ENCODE measurements at regions not wholly inside any gene's neighbourhood (a gene's known extent, or its start where the extent isn't known, plus 50 kb on each side); places are given as distances from the start of the nearest gene placed in this dataset.
A peak's percentile ranks its signal among the peaks of the same experiment; 100 is the strongest.
"Not testable (repeated sequence)": the region's sequence is repeated elsewhere in the genome, so short reads cannot be mapped to it uniquely, and the experiment has no call there.

GRCh38 chr12:126976579-126976978 is 1290.4 kb upstream of the TMEM132C start:
- in situ Hi-C loops (cut with HindIII; ENCODE audit: low pct_unique_long_range_greater_than_20kb, low sequenced_read_pairs) = no loop called here
- no peak for DNase-seq (ENCODE audit: low read depth, low spot score)

- DNase-seq (ENCODE audit: low read depth, low spot score); in situ Hi-C loops (cut with HindIII; ENCODE audit: low pct_unique_long_range_greater_than_20kb, low sequenced_read_pairs): not testable (repeated sequence)
Measured at GRCh38 chr12:126979564-126979963, 1287.4 kb upstream of the TMEM132C start.

- in situ Hi-C loops (cut with HindIII; ENCODE audit: low pct_unique_long_range_greater_than_20kb, low sequenced_read_pairs) = no loop called here
- DNase-seq (ENCODE audit: low read depth, low spot score) = no peak
Measured at GRCh38 chr12:126982707-126983106, 1284.3 kb upstream of the TMEM132C start.

GRCh38 chr12:126983735-126984134 is 1283.2 kb upstream of the TMEM132C start:
- DNase-seq (ENCODE audit: low read depth, low spot score); in situ Hi-C loops (cut with HindIII; ENCODE audit: low pct_unique_long_range_greater_than_20kb, low sequenced_read_pairs): not testable (repeated sequence)

GRCh38 chr12:126985663-126986062 is 1281.3 kb upstream of the TMEM132C start:
- DNase-seq (ENCODE audit: low read depth, low spot score); in situ Hi-C loops (cut with HindIII; ENCODE audit: low pct_unique_long_range_greater_than_20kb, low sequenced_read_pairs): not testable (repeated sequence)

- in situ Hi-C loops (cut with HindIII; ENCODE audit: low pct_unique_long_range_greater_than_20kb, low sequenced_read_pairs) = no loop called here
Measured at GRCh38 chr12:126989532-126989931, 1277.4 kb upstream of the TMEM132C start.

GRCh38 chr12:126993898-126994297 is 1273.1 kb upstream of the TMEM132C start:
- in situ Hi-C loops (cut with HindIII; ENCODE audit: low pct_unique_long_range_greater_than_20kb, low sequenced_read_pairs) = no loop called here
- DNase-seq (ENCODE audit: low read depth, low spot score) = no peak

More at GRCh38 chr12:126989532-126989931, 1277.4 kb upstream of the TMEM132C start:
- DNase-seq (ENCODE audit: low read depth, low spot score) = no peak

GRCh38 chr12:126994599-126994998 is 1272.4 kb upstream of the TMEM132C start:
- in situ Hi-C loops (cut with HindIII; ENCODE audit: low pct_unique_long_range_greater_than_20kb, low sequenced_read_pairs) = no loop called here
- no peak for DNase-seq (ENCODE audit: low read depth, low spot score)

GRCh38 chr12:126998031-126998430 is 1268.9 kb upstream of the TMEM132C start:
- DNase-seq (ENCODE audit: low read depth, low spot score) = no peak
- in situ Hi-C loops (cut with HindIII; ENCODE audit: low pct_unique_long_range_greater_than_20kb, low sequenced_read_pairs) = no loop called here

- in situ Hi-C loops (cut with HindIII; ENCODE audit: low pct_unique_long_range_greater_than_20kb, low sequenced_read_pairs) = no loop called here
- no peak for DNase-seq (ENCODE audit: low read depth, low spot score)
Measured at GRCh38 chr12:126998747-126999285, 1268.2 kb upstream of the TMEM132C start.

- no peak for DNase-seq (ENCODE audit: low read depth, low spot score)
- in situ Hi-C loops (cut with HindIII; ENCODE audit: low pct_unique_long_range_greater_than_20kb, low sequenced_read_pairs) = no loop called here
Measured at GRCh38 chr12:126999352-126999751, 1267.6 kb upstream of the TMEM132C start.

GRCh38 chr12:127005406-127005805 is 1261.6 kb upstream of the TMEM132C start:
- in situ Hi-C loops (cut with HindIII; ENCODE audit: low pct_unique_long_range_greater_than_20kb, low sequenced_read_pairs) = no loop called here
- DNase-seq (ENCODE audit: low read depth, low spot score) = no peak

- in situ Hi-C loops (cut with HindIII; ENCODE audit: low pct_unique_long_range_greater_than_20kb, low sequenced_read_pairs) = no loop called here
- no peak for DNase-seq (ENCODE audit: low read depth, low spot score)
Measured at GRCh38 chr12:127006972-127007371, 1260.0 kb upstream of the TMEM132C start.

GRCh38 chr12:127008755-127009403 is 1258.1 kb upstream of the TMEM132C start:
- in situ Hi-C loops (cut with HindIII; ENCODE audit: low pct_unique_long_range_greater_than_20kb, low sequenced_read_pairs) = no loop called here

GRCh38 chr12:127012109-127012508 is 1254.9 kb upstream of the TMEM132C start:
- DNase-seq (ENCODE audit: low read depth, low spot score) = no peak
- in situ Hi-C loops (cut with HindIII; ENCODE audit: low pct_unique_long_range_greater_than_20kb, low sequenced_read_pairs) = no loop called here

More at GRCh38 chr12:127008755-127009403, 1258.1 kb upstream of the TMEM132C start:
- DNase-seq (ENCODE audit: low read depth, low spot score) = no peak

GRCh38 chr12:127013197-127013596 is 1253.8 kb upstream of the TMEM132C start:
- in situ Hi-C loops (cut with HindIII; ENCODE audit: low pct_unique_long_range_greater_than_20kb, low sequenced_read_pairs) = no loop called here
- no peak for DNase-seq (ENCODE audit: low read depth, low spot score)

- in situ Hi-C loops (cut with HindIII; ENCODE audit: low pct_unique_long_range_greater_than_20kb, low sequenced_read_pairs) = no loop called here
- no peak for DNase-seq (ENCODE audit: low read depth, low spot score)
Measured at GRCh38 chr12:127014079-127014478, 1252.9 kb upstream of the TMEM132C start.

- DNase-seq (ENCODE audit: low read depth, low spot score) = no peak
- in situ Hi-C loops (cut with HindIII; ENCODE audit: low pct_unique_long_range_greater_than_20kb, low sequenced_read_pairs) = no loop called here
Measured at GRCh38 chr12:127024791-127025190, 1242.2 kb upstream of the TMEM132C start.

GRCh38 chr12:127025545-127025944 is 1241.4 kb upstream of the TMEM132C start:
- in situ Hi-C loops (cut with HindIII; ENCODE audit: low pct_unique_long_range_greater_than_20kb, low sequenced_read_pairs) = no loop called here
- DNase-seq (ENCODE audit: low read depth, low spot score) = peak; percentile 20

Measured in SK-MEL-5 (cell line).